Left lobe of liver (tissue), 2 donors: ENCODE measurements at regions not wholly inside any gene's neighbourhood (a gene's known extent, or its start where the extent isn't known, plus 50 kb on each side); places are given as distances from the start of the nearest gene placed in this dataset.

Experiments used
- ATAC-seq: fragments of 200-7000 bp; cut with Tn5 transposase; one replicate; pipeline ENCODE4 v1.9.1; 2020; ENCODE audit warnings: mild to moderate bottlenecking, moderate library complexity
- DNase-seq: peaks from one replicate; pipeline ENCODE4 v3.0.0-alpha.2; 2020; ENCODE audit warnings: low spot score
- donor health status: DM: no; HTN: no; CAD: no; lungs with moderate emphysema.
- donor health status: DM: no; HTN: yes; CAD: no.

- ATAC-seq (no peak), DNase-seq (no peak)
These were observed 107.8 kb downstream of the SIK1 start for GRCh38 chr21:43318841-43319781.

- DNase-seq (no peak), ATAC-seq (no peak)
These were observed 108.6 kb downstream of the SIK1 start for GRCh38 chr21:43318368-43318767.

- no peak for ATAC-seq
- DNase-seq, result no peak
These were observed 109.0 kb downstream of the SIK1 start for GRCh38 chr21:43317959-43318358.

GRCh38 chr21:43317254-43317748 is 109.6 kb downstream of the SIK1 start:
- DNase-seq, result no peak
- no peak for ATAC-seq

- DNase-seq (no peak), ATAC-seq (no peak)
These were observed 110.6 kb downstream of the SIK1 start for GRCh38 chr21:43316156-43316845.

- ATAC-seq (no peak), DNase-seq (no peak)
These were observed 111.4 kb downstream of the SIK1 start for GRCh38 chr21:43315244-43316137.

GRCh38 chr21:43313939-43314405 is 113.0 kb downstream of the SIK1 start:
- no peak for ATAC-seq
- no peak for DNase-seq

- DNase-seq, result no peak
- no peak for ATAC-seq
These were observed 113.6 kb downstream of the SIK1 start for GRCh38 chr21:43313221-43313938.

GRCh38 chr21:43312751-43313169 is 114.2 kb downstream of the SIK1 start:
- no peak for ATAC-seq
- DNase-seq, result no peak

- DNase-seq (no peak), ATAC-seq (no peak)
These were observed 114.9 kb downstream of the SIK1 start for GRCh38 chr21:43312011-43312410.

- peak; percentile 76 for DNase-seq
- peak; percentile 97 for ATAC-seq
These were observed 115.6 kb downstream of the SIK1 start for GRCh38 chr21:43311301-43311817.

- DNase-seq (no peak), ATAC-seq (no peak)
These were observed 118.1 kb downstream of the SIK1 start for GRCh38 chr21:43308815-43309283.

GRCh38 chr21:43308101-43308814 is 118.7 kb downstream of the SIK1 start:
- ATAC-seq (no peak), DNase-seq (no peak)

GRCh38 chr21:43307677-43308070 is 119.3 kb downstream of the SIK1 start:
- DNase-seq (no peak), ATAC-seq (no peak)

GRCh38 chr21:43306911-43307676 is 119.8 kb downstream of the SIK1 start:
- ATAC-seq (no peak), DNase-seq (no peak)

- DNase-seq (no peak), ATAC-seq (no peak)
These were observed 120.5 kb downstream of the SIK1 start for GRCh38 chr21:43306391-43306790.

GRCh38 chr21:43305811-43306311 is 121.1 kb downstream of the SIK1 start:
- no peak for ATAC-seq
- no peak for DNase-seq

GRCh38 chr21:43305336-43305665 is 121.6 kb downstream of the SIK1 start:
- ATAC-seq, result no peak
- DNase-seq, result no peak
